Gastroesophageal sphincter (tissue), 3 donors: ENCODE measurements at regions not wholly inside any gene's neighbourhood (a gene's known extent, or its start where the extent isn't known, plus 50 kb on each side); places are given as distances from the start of the nearest gene placed in this dataset.

Experiments
- EP300 ChIP-seq: sonication (generic); formaldehyde crosslinking; IDR thresholded peaks from one replicate; pipeline ENCODE4 v1.6.1; 2017; ENCODE audit warnings: antibody characterized with exemption, mild to moderate bottlenecking
- POLR2A ChIP-seq, 2 donors: fragments of 450-650 bp; IDR thresholded peaks; one replicate each; pipeline ENCODE4 v1.6.1; 2017; ENCODE audit warnings: antibody characterized with exemption in 2 of 2, mild to moderate bottlenecking in 2 of 2, moderate library complexity in 1 of 2
- POLR2AphosphoS5 ChIP-seq: sonication (generic); formaldehyde crosslinking; IDR thresholded peaks from one replicate; pipeline ENCODE4 v1.6.1; 2017; ENCODE audit warnings: antibody characterized with exemption
- TF ChIP-seq, protein P1 (sequence below), 4 experiments: fragments of 200-600 bp in 2 of 4; fragments of 450-650 bp in 2 of 4; sonication (generic) in 1 of 4; IDR thresholded peaks; one replicate each; pipeline ENCODE4 v1.5.1; 2017 to 2019; ENCODE audit warnings: antibody characterized with exemption in 4 of 4, mild to moderate bottlenecking in 2 of 4, moderate library complexity in 2 of 4

DNA sequence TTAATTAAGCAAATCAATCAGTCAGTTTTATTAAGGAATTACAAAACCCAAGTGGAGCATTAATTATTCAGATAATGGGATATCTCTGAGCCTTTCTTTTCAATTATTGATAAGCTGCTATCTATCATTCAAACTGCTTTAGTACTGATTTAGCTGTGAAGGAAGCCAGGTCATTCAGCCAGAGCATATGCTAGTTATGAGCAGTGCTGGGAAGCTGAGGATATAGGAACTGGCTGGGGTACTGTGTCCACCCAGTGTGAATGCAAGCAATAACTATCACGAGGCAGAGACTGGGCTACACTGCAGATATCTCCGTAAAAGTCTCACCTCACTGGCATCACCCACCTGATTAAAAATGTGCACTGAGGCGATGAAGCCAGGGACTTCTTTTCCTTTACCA is 496.7 kb upstream of the PIK3C3 start:
- TF ChIP-seq, protein P1, sequence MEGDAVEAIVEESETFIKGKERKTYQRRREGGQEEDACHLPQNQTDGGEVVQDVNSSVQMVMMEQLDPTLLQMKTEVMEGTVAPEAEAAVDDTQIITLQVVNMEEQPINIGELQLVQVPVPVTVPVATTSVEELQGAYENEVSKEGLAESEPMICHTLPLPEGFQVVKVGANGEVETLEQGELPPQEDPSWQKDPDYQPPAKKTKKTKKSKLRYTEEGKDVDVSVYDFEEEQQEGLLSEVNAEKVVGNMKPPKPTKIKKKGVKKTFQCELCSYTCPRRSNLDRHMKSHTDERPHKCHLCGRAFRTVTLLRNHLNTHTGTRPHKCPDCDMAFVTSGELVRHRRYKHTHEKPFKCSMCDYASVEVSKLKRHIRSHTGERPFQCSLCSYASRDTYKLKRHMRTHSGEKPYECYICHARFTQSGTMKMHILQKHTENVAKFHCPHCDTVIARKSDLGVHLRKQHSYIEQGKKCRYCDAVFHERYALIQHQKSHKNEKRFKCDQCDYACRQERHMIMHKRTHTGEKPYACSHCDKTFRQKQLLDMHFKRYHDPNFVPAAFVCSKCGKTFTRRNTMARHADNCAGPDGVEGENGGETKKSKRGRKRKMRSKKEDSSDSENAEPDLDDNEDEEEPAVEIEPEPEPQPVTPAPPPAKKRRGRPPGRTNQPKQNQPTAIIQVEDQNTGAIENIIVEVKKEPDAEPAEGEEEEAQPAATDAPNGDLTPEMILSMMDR (IDR thresholded peaks at IDR 0.05): no peak
- TF ChIP-seq POLR2A (IDR thresholded peaks at IDR 0.05) (no peak), EP300 (no peak), POLR2AphosphoS5 (no peak)
